SH-SY5Y (cell line): ENCODE measurements at regions not wholly inside any gene's neighbourhood (a gene's known extent, or its start where the extent isn't known, plus 50 kb on each side); places are given as distances from the start of the nearest gene placed in this dataset.

Experiments
- GATA2 ChIP-seq: IDR thresholded peaks from 2 replicates; pipeline ENCODE4 v1.6.1; 2011; ENCODE audit warnings: mild to moderate bottlenecking, low read depth, low read length
- GATA3 ChIP-seq: IDR thresholded peaks from 2 replicates; pipeline ENCODE4 v1.6.1; 2011; ENCODE audit warnings: low read depth, mild to moderate bottlenecking, low read length, moderate library complexity

- TF ChIP-seq GATA3 (no peak), GATA2 (no peak)
Measured at GRCh38 chr2:21367421-21367820, 243.7 kb downstream of the TDRD15 start.

DNA sequence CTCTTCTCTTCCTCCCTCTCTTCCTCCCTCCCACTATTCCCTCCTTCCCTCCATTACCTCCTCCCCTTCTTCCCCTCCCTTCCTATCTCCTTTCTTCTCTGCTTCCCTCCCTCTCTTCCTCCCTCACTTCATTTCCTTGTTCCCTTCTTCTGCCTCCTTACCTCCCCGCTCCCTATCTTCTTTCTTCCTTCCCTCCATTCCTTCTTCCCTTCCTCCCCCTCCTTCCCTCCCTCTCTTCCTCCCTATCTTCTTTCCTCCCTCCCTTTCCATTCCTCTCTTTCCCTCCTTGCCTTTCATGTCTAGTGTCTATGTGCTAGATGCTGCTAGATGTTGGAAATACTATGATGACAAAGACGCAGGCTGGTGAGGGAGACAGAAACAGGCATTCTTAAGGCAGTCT lies 246.0 kb downstream of the TDRD15 start:
- TF ChIP-seq GATA3, result no peak
- TF ChIP-seq GATA2, result no peak; the same call in 1 of the 2 replicates

DNA sequence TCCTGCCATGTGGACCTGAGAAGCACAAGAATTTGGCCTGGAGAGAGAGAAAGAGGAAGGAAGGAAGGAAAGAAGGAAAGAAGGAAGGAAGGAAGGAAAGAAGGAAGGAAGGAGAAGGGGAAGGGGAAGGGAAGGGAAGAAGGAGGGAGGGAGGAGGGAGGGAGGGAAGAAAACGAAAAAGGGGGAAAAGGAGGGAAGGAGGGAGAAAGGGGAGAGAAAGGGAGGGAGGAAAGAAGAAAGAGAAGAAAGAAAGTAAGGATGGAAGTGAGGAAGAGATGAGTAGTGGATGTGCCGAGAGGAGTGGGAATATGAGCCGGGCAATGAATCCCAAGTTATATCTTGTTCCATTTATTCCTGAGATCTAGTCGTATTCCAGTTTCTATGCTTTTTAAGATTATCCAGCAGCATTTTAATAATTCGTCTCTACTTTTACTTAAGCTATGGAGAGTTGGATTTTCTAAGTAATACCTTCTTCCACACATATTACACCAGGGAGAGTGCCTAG lies 247.8 kb downstream of the TDRD15 start:
- TF ChIP-seq GATA2 (no peak), GATA3 (no peak)

DNA sequence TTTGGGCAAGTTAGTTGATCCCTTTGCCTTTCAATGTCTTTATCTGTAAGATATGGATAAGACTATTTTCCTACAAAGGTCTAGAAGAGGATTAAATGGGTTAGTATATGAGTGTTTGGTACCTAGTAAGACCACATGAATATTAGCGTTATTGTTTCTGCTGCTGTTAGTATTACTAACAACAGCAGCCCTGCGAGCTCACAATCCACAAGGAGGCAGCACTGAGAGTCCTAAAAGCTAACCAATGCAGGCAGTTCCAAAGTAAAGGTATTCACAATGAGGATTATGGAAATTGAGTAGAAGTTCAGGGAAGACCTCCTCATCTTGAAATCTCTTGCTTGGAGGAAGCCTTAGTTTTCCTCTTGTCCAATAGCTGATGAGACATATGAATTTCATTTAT lies 248.9 kb downstream of the TDRD15 start:
- TF ChIP-seq GATA2 (no peak), GATA3 (no peak)

- no peak for TF ChIP-seq GATA2
Measured at GRCh38 chr2:21376864-21377263, 253.1 kb downstream of the TDRD15 start.

DNA sequence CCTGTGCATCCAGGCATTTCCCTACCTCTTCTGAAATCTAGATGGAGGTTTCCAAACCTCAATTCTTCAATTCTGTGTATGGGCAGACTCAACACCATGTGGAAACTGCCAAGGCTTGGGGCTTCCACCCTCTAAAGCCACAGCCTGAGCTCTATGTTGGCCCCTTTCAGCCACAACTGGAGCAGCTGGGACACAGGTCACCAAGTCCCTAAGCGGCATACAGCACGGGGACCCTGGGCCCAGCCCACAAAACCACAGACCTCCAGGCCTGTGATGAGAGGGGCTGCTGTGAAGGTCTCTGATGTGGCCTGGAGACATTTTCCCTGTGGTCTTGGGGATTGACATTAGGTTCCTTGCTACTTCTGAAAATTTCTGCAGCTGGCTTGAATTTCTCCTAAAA lies 255.4 kb downstream of the TDRD15 start:
- no peak for TF ChIP-seq GATA2

DNA sequence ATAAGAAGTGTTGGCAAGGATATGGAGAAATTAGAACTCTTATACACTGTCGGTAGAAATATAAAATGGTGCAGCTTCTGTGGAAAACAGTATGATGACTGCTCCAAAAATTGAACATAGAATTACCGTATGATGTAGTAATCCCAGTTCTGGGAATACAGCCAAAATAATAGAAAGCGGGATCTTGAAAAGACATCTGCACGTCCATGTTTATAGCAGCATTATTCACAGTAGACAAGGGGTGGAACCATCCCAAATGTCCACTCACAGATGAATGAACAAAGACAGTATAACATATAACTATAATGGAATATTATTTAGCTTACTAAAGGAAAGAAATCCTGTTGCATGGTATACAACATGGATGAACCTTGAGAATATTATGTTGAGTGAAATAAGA lies 257.7 kb downstream of the TDRD15 start:
- no peak for TF ChIP-seq GATA3
- TF ChIP-seq GATA2, result no peak

DNA sequence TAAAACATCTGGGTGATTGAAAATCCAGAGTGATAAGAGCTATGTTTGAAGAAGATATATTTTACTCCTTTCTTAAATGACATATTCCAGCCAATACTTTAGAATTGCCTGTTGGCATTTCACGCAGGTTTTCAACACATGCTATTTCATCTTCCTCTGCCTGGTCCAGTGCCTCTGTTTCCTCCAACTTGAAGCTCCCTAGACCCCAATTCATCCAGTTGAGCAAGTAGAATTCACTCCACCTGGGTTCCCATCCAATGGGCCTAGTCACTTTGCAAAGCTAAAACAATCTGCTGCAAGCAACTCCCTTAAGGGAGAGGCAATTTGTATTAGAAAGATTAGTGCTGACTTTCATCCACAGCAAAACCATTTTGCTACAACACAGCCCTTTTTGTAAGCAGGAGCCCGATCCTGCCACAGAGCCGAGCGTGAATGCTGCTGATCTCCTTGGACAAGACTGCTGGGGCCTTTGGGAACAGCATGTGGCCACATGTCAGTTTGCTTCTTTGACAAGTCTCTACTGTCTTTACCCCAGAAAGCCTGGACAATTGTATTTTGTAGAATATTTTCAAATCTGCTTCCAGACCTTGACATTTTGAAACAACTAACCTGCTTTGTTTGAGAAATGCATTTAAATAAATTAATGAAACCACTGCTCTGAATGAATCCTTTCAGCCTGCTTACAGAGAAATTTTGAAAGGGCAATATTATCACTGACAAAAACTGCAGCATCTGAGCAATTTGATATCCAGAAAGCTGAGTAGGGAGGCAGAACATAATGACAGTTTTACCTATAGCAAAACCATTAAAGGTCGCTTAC lies 259.1 kb downstream of the TDRD15 start:
- TF ChIP-seq GATA3 (no peak), GATA2 (no peak)

DNA sequence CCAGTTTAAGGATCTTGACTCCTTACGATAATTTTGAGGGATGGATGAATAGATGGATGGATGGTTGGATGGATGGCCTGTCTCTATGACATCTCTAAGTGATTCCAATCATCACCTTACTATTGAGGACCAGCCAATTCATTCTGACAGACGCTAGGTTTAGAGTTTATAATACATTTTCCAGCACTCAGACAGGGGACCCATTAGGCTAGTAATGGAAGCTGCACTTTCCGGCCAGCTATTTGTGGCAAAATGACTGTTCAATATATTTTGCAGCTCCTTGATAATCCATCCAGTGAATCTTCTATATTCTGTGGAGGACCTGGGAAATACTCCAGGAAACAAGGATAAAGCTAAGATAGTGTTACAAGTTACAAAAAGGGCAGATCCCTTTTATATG lies 262.9 kb downstream of the TDRD15 start:
- TF ChIP-seq GATA2, result no peak
- TF ChIP-seq GATA3, result no peak

GRCh38 chr2:21392649-21393048 lies 268.9 kb downstream of the TDRD15 start:
- no peak for TF ChIP-seq GATA3
- TF ChIP-seq GATA2, result no peak

GRCh38 chr2:21393173-21393572 lies 269.4 kb downstream of the TDRD15 start:
- TF ChIP-seq GATA3 (no peak), GATA2 (no peak)

- TF ChIP-seq GATA2 (no peak), GATA3 (no peak)
Measured at GRCh38 chr2:21395366-21395765, 271.6 kb downstream of the TDRD15 start.

DNA sequence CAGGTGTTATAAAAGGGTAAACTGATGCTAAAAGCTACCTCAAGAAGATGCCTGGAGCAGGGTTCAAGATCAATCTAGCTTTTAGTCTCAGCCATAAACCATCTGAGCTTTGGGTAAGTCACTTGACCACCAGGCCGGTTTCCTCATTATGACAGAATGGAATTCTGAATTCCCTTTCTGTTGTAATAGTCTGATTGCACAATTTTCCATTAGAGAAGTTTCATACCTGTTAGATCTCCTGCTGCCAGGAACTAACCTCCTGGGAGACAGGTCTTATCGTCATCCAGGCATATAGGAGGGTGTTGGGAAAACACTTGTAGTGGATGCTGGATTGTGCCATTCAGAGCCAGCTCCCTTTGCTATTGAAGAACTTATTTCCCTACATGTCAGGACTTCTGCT lies 272.5 kb downstream of the TDRD15 start:
- TF ChIP-seq GATA3 (no peak), GATA2 (no peak)

- TF ChIP-seq GATA2 (peak; percentile 33; the same call in 1 of the 2 replicates), GATA3 (0 out of 2 replicates have a peak, but pooled peaks have one; percentile 31)
Measured at GRCh38 chr2:21401022-21401698, 277.4 kb downstream of the TDRD15 start.

- TF ChIP-seq GATA2 (peak; percentile 98), GATA3 (peak; percentile 98)
Measured at GRCh38 chr2:21404137-21404536, 280.4 kb downstream of the TDRD15 start.
